GM12878 (cell line): ENCODE measurements at regions not wholly inside any gene's neighbourhood (a gene's known extent, or its start where the extent isn't known, plus 50 kb on each side); places are given as distances from the start of the nearest gene placed in this dataset.

ENCODE experiments used
- ATAC-seq: fragments of 200-7000 bp; cut with Tn5 transposase; 3 replicates; pipeline ENCODE4 v1.9.1; 2020; ENCODE audit warnings: mild to moderate bottlenecking, moderate library complexity
- BruUV-seq: library from RNA; stranded (reverse); fragments of 400-500 nt; replicated peaks from 2 replicates; lab custom pipeline; 2021; lab: Mats Ljungman, UMichigan
- CTCF ChIA-PET: fragments of 300-600 bp; sonication (Branson Sonifier 250); formaldehyde crosslinking; extraction: SDS; loops from one replicate; lab custom pipeline; 2021; ENCODE audit warnings: inconsistent platforms; lab: Yijun Ruan, JAX
- POLR2A ChIA-PET: fragments of 350-600 bp; formaldehyde crosslinking; extraction: SDS; loops from one replicate; lab custom pipeline; 2021; ENCODE audit warnings: inconsistent platforms; lab: Charles Lee
- RAD21 ChIA-PET: fragments of 300-600 bp; sonication (Branson Sonifier 250); formaldehyde crosslinking; loops from one replicate; lab custom pipeline; 2023; ENCODE audit warnings: antibody characterized with exemption; ENCODE audit not compliant: unreplicated experiment; lab: Charles Lee
- SMC1A ChIA-PET: fragments of 300-600 bp; sonication (Branson Sonifier 250); formaldehyde crosslinking; loops from one replicate; lab custom pipeline; 2023; ENCODE audit not compliant: unreplicated experiment, uncharacterized antibody; lab: Charles Lee
- DNase-seq: peaks from one replicate; pipeline ENCODE4 v3.0.0-alpha.2; 2011; ENCODE audit warnings: low read depth, low spot score
- FAIRE-seq: peaks from 3 replicates; lab custom pipeline; 2011; peaks lifted over from hg19 to GRCh38; lab: Jason Lieb, UNC
- H2AFZ ChIP-seq: 2 replicates; pipeline ENCODE4 v1.6.0; 2011; ENCODE audit warnings: low read depth, low read length, control low read depth; ENCODE audit not compliant: control insufficient read depth
- H3K27ac ChIP-seq: 2 replicates; pipeline ENCODE4 v1.5.1; 2011; ENCODE audit warnings: control low read depth; ENCODE audit not compliant: control insufficient read depth, insufficient read depth
- H3K27me3 ChIP-seq, 2 experiments: replicated peaks in 1 of 2; 2 replicates each; pipeline versions ENCODE4 v1.6.0 to v1.6.1; 2011; ENCODE audit warnings: low read length in 1 of 2; ENCODE audit not compliant: control insufficient read depth in 2 of 2, insufficient read depth in 2 of 2
- H3K36me3 ChIP-seq, 2 experiments: 2 replicates each; pipeline ENCODE4 v1.5.1; 2011; ENCODE audit warnings: low read length in 1 of 2; ENCODE audit not compliant: control insufficient read depth in 2 of 2, insufficient read depth in 2 of 2
- H3K4me1 ChIP-seq: 2 replicates; pipeline ENCODE4 v1.6.1; 2011; ENCODE audit warnings: mild to moderate bottlenecking, low read length, moderate library complexity, mixed read lengths; ENCODE audit not compliant: control insufficient read depth, insufficient read depth
- H3K4me2 ChIP-seq: 2 replicates; pipeline ENCODE4 v1.6.0; 2011; ENCODE audit warnings: control low read depth; ENCODE audit not compliant: control insufficient read depth, insufficient read depth
- H3K4me3 ChIP-seq: fragments of 200-600 bp; sonication (generic); 2 replicates; pipeline ENCODE4 v1.5.1; 2016
- H3K79me2 ChIP-seq: 2 replicates; pipeline ENCODE4 v1.6.0; 2011; ENCODE audit warnings: low read length; ENCODE audit not compliant: control insufficient read depth, insufficient read depth
- H3K9ac ChIP-seq: 2 replicates; pipeline ENCODE4 v1.8.0; 2011; ENCODE audit warnings: low read length, control low read depth, mixed read lengths; ENCODE audit not compliant: control insufficient read depth, insufficient read depth
- H3K9me3 ChIP-seq: replicated peaks from 3 replicates; pipeline ENCODE4 v1.5.1; 2011; ENCODE audit warnings: mild to moderate bottlenecking, low read length; ENCODE audit not compliant: control insufficient read depth, insufficient read depth
- H4K20me1 ChIP-seq: 2 replicates; pipeline ENCODE4 v1.6.0; 2011; ENCODE audit not compliant: control insufficient read depth, insufficient read depth
- CBX3 ChIP-seq: fragments of 200-600 bp; sonication (generic); IDR thresholded peaks from 2 replicates; pipeline ENCODE4 v1.6.1; 2016; ENCODE audit warnings: low read depth, borderline replicate concordance
- GABPA ChIP-seq: IDR thresholded peaks from 2 replicates; pipeline ENCODE4 v1.6.1; 2014; ENCODE audit warnings: antibody characterized with exemption, low read depth, mild to moderate bottlenecking, inconsistent platforms
- YBX1 ChIP-seq: fragments of 450-650 bp; IDR thresholded peaks from 2 replicates; pipeline ENCODE4 v1.6.1; 2016; ENCODE audit warnings: antibody characterized with exemption
- WGBS: methylation state at CpG from one replicate; pipeline ENCODE4 v1.1.6; 2016; ENCODE audit warnings: low lambda C conversion rate; ENCODE audit not compliant: insufficient replicate concordance, insufficient coverage; ENCODE audit errors: missing lambda C conversion rate; 5-methylcytosine and 5-hydroxymethylcytosine counted together
- in situ Hi-C: fragments of 300-500 bp; cut with MboI; formaldehyde crosslinking; loops from 9 replicates; pipeline ENCODE4 v1.14.3; 2018; ENCODE audit warnings: mixed read lengths
- intact Hi-C: fragments of 100-400 bp; cut with micrococcal nuclease; formaldehyde crosslinking; loops from one replicate; pipeline ENCODE4 v1.14.2; 2022; ENCODE audit not compliant: unreplicated experiment
- TF ChIP-seq, protein P1 (sequence below): fragments of 150-350 bp; IDR thresholded peaks from 2 replicates; pipeline ENCODE4 v1.6.1; 2014; ENCODE audit warnings: mild to moderate bottlenecking, low read depth, low read length

DNA sequence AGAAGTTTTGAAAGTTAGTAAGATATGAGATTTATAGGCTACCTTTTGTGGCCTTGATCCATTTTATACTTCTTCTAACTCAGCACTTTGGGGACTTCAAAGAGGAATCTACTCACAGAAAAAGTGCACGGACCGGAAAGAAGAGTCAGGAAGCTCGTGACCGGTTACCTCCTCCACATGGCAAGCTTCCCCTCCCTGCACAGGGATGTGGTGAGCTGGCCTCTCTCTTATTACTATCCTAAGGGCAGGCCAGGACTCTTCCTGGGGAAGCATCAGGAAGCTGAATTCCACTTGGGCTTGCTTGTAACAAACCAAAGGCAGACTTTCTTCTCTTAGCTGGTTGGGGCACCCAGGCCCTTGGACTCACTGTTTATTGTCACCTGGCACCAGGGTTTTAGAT lies 170.8 kb upstream of the GLI3 start:
- no peak for ATAC-seq
- Histone ChIP-seq H3K36me3 (no peaks in the 10 kb centered on the region), H3K79me2 (no peaks in the 10 kb centered on the region), H3K27me3 (no peaks in the 10 kb centered on the region), H3K4me1 (no peaks in the 10 kb centered on the region)
- in situ Hi-C loops = no loop called here
- intact Hi-C loops = no loop called here
- RAD21 ChIA-PET = no interaction called here
- TF ChIP-seq, protein P1, sequence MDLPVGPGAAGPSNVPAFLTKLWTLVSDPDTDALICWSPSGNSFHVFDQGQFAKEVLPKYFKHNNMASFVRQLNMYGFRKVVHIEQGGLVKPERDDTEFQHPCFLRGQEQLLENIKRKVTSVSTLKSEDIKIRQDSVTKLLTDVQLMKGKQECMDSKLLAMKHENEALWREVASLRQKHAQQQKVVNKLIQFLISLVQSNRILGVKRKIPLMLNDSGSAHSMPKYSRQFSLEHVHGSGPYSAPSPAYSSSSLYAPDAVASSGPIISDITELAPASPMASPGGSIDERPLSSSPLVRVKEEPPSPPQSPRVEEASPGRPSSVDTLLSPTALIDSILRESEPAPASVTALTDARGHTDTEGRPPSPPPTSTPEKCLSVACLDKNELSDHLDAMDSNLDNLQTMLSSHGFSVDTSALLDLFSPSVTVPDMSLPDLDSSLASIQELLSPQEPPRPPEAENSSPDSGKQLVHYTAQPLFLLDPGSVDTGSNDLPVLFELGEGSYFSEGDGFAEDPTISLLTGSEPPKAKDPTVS = no peak
- no peak for TF ChIP-seq GABPA
- no peak for TF ChIP-seq CBX3
- TF ChIP-seq, all 136 proteins: peak for 0
- 41% methylated on average over 4 of the region's 4 CpGs for WGBS
- Histone ChIP-seq H3K27ac (no peak overlapping the region), H3K9ac (no peak overlapping the region), H3K4me3 (no peak overlapping the region), H3K4me2 (no peak overlapping the region), H2AFZ (no peak overlapping the region), H3K9me3 (no peaks in the 10 kb centered on the region), H4K20me1 (no peaks in the 10 kb centered on the region)
- ChIA-PET CTCF (no interaction called here), POLR2A (no interaction called here), SMC1A (no interaction called here)
- no TSS peak for BruUV-seq
- FAIRE-seq (no peak), DNase-seq (no peak)

DNA sequence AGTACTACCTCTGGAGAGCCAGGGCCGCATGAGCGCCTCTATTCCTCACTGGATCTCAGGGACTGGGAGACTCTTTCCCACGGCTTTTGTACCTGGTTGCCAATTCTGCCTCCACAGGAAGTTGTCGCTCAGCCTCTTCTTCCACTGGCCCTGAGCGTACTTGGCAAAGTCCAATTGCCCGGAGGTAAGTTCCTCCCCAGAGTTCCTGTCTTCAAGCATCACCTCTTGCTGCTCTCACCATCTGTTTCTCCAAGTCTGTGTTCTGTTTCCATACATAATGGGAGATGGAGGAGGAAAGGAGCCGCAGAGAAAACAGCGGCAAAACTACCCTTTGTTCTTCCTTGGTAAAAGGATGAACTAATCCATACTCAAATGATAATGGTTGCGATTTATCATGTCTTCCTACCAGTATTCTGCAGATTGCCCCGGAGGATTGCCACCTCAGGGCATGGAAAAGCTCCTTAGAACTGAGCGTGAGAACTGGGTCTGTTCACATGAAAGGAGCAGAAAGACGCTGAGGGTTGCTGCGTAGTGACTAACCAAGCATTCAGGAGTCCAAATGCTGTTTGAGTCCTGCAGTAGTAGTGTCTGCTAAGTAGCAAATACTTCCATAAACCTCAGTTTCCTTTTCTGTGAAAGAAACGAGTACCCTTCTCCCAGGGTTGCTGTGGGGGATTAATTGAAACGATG lies 170.2 kb upstream of the GLI3 start:
- SMC1A ChIA-PET = no interaction called here
- no TSS peak for BruUV-seq
- POLR2A ChIA-PET = no interaction called here
- ATAC-seq = no peak
- H3K9ac ChIP-seq = no peak overlapping the region
- H2AFZ ChIP-seq = no peak overlapping the region
- no peak overlapping the region for H3K4me3 ChIP-seq
- WGBS = 47% methylated on average over 15 of the region's 15 CpGs
- H3K9me3 ChIP-seq = no peaks in the 10 kb centered on the region
- no peak for TF ChIP-seq YBX1
- TF ChIP-seq, all 136 proteins: peak for 0
- RAD21 ChIA-PET = no interaction called here
- Histone ChIP-seq H3K79me2 (no peaks in the 10 kb centered on the region), H4K20me1 (no peaks in the 10 kb centered on the region), H3K4me1 (no peaks in the 10 kb centered on the region), H3K27me3 (no peaks in the 10 kb centered on the region), H3K27ac (no peak overlapping the region), H3K4me2 (no peak overlapping the region), H3K36me3 (no peaks in the 10 kb centered on the region)
- CTCF ChIA-PET = no interaction called here
- DNase-seq (no peak), FAIRE-seq (no peak)
- in situ Hi-C loops = no loop called here
- intact Hi-C loops = no loop called here
